GM23248 (cell line): ENCODE measurements at regions not wholly inside any gene's neighbourhood (a gene's known extent, or its start where the extent isn't known, plus 50 kb on each side); places are given as distances from the start of the nearest gene placed in this dataset.

Source experiments
- DNase-seq: peaks from one replicate; pipeline ENCODE4 v3.0.0-alpha.2; 2015
- H2AFZ ChIP-seq: fragments of 200-600 bp; sonication (generic); 2 replicates; pipeline ENCODE4 v1.6.1; 2016; ENCODE audit warnings: antibody characterized with exemption
- H3F3A ChIP-seq: fragments of 200-600 bp; sonication (generic); 2 replicates; pipeline ENCODE4 v1.6.1; 2016; ENCODE audit warnings: mild to moderate bottlenecking, antibody characterized with exemption, mixed run types; ENCODE audit not compliant: insufficient read depth
- H3K27ac ChIP-seq: fragments of 200-600 bp; sonication (generic); 2 replicates; pipeline ENCODE4 v1.5.1; 2016; ENCODE audit warnings: mild to moderate bottlenecking
- H3K27me3 ChIP-seq: fragments of 200-600 bp; sonication (generic); replicated peaks from 2 replicates; pipeline ENCODE4 v1.6.1; 2016; ENCODE audit warnings: mild to moderate bottlenecking; ENCODE audit not compliant: insufficient read depth
- H3K36me3 ChIP-seq: fragments of 200-600 bp; sonication (generic); 2 replicates; pipeline ENCODE4 v1.6.1; 2016; ENCODE audit warnings: low read depth, mild to moderate bottlenecking
- H3K4me1 ChIP-seq: fragments of 200-600 bp; sonication (generic); 2 replicates; pipeline ENCODE4 v1.6.1; 2016; ENCODE audit warnings: mild to moderate bottlenecking; ENCODE audit not compliant: insufficient read depth
- H3K4me2 ChIP-seq: fragments of 200-600 bp; sonication (generic); one replicate; pipeline ENCODE4 v1.6.1; 2016; ENCODE audit warnings: mild to moderate bottlenecking; ENCODE audit not compliant: unreplicated experiment
- H3K4me3 ChIP-seq: fragments of 200-600 bp; sonication (generic); 2 replicates; pipeline ENCODE4 v1.5.1; 2016; ENCODE audit warnings: mild to moderate bottlenecking
- H3K79me2 ChIP-seq: fragments of 200-600 bp; sonication (generic); 2 replicates; pipeline ENCODE4 v1.6.1; 2016; ENCODE audit warnings: mild to moderate bottlenecking; ENCODE audit not compliant: insufficient read depth
- H3K9ac ChIP-seq: fragments of 200-600 bp; sonication (generic); 2 replicates; pipeline ENCODE4 v1.6.1; 2016; ENCODE audit warnings: mild to moderate bottlenecking
- H3K9me2 ChIP-seq: fragments of 200-600 bp; sonication (generic); 2 replicates; pipeline ENCODE4 v1.6.1; 2016; ENCODE audit warnings: mixed run types, mild to moderate bottlenecking, moderate library complexity; ENCODE audit not compliant: insufficient read depth
- H3K9me3 ChIP-seq: fragments of 200-600 bp; sonication (generic); one replicate; pipeline ENCODE4 v1.6.1; 2017; ENCODE audit warnings: low read depth
- H4K20me1 ChIP-seq: fragments of 200-600 bp; sonication (generic); 2 replicates; pipeline ENCODE4 v1.6.0; 2016; ENCODE audit not compliant: insufficient read depth
- EZH2 ChIP-seq: fragments of 200-600 bp; sonication (generic); IDR thresholded peaks from 2 replicates; pipeline ENCODE4 v1.6.1; 2018; ENCODE audit warnings: antibody characterized with exemption, mild to moderate bottlenecking; ENCODE audit not compliant: insufficient read depth, poor library complexity, severe bottlenecking
- EZH2phosphoT487 ChIP-seq: fragments of 200-600 bp; sonication (generic); IDR thresholded peaks from 2 replicates; pipeline ENCODE4 v1.6.1; 2018; ENCODE audit warnings: antibody characterized with exemption, moderate library complexity, mild to moderate bottlenecking, low read depth; ENCODE audit not compliant: insufficient read depth
- WGBS, 2 experiments: methylation state at CpG; one replicate each; pipeline ENCODE4 v1.1.6; 2015 to 2017; ENCODE audit warnings: low lambda C conversion rate in 2 of 2, low coverage in 1 of 2; ENCODE audit errors: missing lambda C conversion rate in 2 of 2; 5-methylcytosine and 5-hydroxymethylcytosine counted together
- in situ Hi-C: fragments of 300-500 bp; cut with MboI; formaldehyde crosslinking; loops from 2 replicates; pipeline ENCODE4 v1.15.0; 2020

- Histone ChIP-seq H3K4me1 (no peaks in the 10 kb centered on the region), H4K20me1 (no peaks in the 10 kb centered on the region), H3K4me2 (no peak overlapping the region), H3K9ac (no peak overlapping the region), H3K4me3 (no peak overlapping the region), H3F3A (no peaks in the 10 kb centered on the region), H2AFZ (no peak overlapping the region), H3K79me2 (no peaks in the 10 kb centered on the region), H3K9me2 (no peaks in the 10 kb centered on the region), H3K36me3 (no peaks in the 10 kb centered on the region), H3K27ac (no peak overlapping the region), H3K27me3 (no peaks in the 10 kb centered on the region), H3K9me3 (no peaks in the 10 kb centered on the region)
- no peak for TF ChIP-seq EZH2phosphoT487
- no peak for TF ChIP-seq EZH2
- in situ Hi-C loops, result no loop called here
- DNase-seq, result peak; percentile 11
- WGBS, 2 experiments, result 12 to 13% methylated on average over 41 to 42 of the region's 42 CpGs
These were observed 74.4 kb upstream of the TTC34 start for GRCh38 chr1:2875707-2876561.

DNA sequence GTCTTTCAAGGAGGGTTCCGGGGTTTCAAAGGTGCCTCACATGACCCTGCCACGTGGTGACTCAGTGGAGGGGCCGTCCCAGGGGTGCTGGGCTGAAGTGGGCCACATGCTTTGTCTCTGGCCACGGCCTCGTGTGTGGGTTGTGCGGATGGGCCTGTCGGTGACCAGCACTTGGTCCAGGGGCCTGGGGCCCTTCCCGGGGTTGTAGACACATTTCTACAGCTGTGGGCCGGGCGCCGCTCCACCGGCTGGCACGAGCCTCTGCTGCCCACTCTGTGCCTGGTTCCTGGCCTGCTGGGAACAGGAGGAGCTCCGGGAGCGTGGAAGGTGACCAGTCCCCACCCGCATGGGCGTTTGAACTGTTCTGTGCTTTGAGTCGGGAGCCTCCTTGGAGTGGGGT is 75.4 kb upstream of the TTC34 start:
- H2AFZ ChIP-seq, result no peak overlapping the region
- no peak for DNase-seq
- no peak overlapping the region for H3K27ac ChIP-seq
- no peaks in the 10 kb centered on the region for H3K9me2 ChIP-seq
- H3F3A ChIP-seq, result no peaks in the 10 kb centered on the region
- 55 to 61% methylated on average over 16 to 18 of the region's 18 CpGs for WGBS, 2 experiments
- H3K4me3 ChIP-seq, result no peak overlapping the region
- H3K27me3 ChIP-seq, result no peaks in the 10 kb centered on the region
- no peak for TF ChIP-seq EZH2
- TF ChIP-seq EZH2phosphoT487, result no peak
- no peaks in the 10 kb centered on the region for H3K4me1 ChIP-seq
- H3K9me3 ChIP-seq, result no peaks in the 10 kb centered on the region
- no peaks in the 10 kb centered on the region for H3K79me2 ChIP-seq
- no peak overlapping the region for H3K9ac ChIP-seq
- H3K36me3 ChIP-seq, result no peaks in the 10 kb centered on the region
- no peaks in the 10 kb centered on the region for H4K20me1 ChIP-seq
- in situ Hi-C loops, result no loop called here
- H3K4me2 ChIP-seq, result no peak overlapping the region

DNA sequence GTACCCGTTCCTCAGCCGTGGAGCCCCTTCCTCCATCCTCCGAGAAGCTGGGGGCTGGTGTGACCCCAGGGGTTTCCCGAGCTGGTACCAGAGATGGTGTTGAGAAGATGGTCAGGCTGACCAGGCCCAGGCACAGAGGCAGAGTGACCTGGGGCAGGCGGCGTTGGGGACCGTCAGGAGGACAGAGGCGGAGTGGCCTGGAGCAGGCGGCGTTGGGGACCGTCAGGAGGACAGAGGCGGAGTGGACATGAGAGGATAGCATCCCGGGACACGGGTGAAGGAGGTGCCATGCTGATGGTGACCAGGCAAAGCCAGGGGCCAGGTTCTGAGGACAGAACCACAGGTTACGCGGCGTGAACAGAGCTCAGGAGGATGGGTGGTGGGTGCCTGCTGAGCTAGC is 75.9 kb upstream of the TTC34 start:
- DNase-seq, result no peak
- in situ Hi-C loops, result no loop called here
- Histone ChIP-seq H3K9me3 (no peaks in the 10 kb centered on the region), H3K27me3 (no peaks in the 10 kb centered on the region), H3F3A (no peaks in the 10 kb centered on the region), H3K4me1 (no peaks in the 10 kb centered on the region), H3K9me2 (no peaks in the 10 kb centered on the region), H3K9ac (no peak overlapping the region), H4K20me1 (no peaks in the 10 kb centered on the region), H3K4me2 (no peak overlapping the region), H3K4me3 (no peak overlapping the region), H3K27ac (no peak overlapping the region), H3K79me2 (no peaks in the 10 kb centered on the region), H2AFZ (no peak overlapping the region), H3K36me3 (no peaks in the 10 kb centered on the region)
- TF ChIP-seq EZH2 (no peak), EZH2phosphoT487 (no peak)
- WGBS, 2 experiments, result 71 to 74% methylated on average over 14 to 17 of the region's 17 CpGs

DNA sequence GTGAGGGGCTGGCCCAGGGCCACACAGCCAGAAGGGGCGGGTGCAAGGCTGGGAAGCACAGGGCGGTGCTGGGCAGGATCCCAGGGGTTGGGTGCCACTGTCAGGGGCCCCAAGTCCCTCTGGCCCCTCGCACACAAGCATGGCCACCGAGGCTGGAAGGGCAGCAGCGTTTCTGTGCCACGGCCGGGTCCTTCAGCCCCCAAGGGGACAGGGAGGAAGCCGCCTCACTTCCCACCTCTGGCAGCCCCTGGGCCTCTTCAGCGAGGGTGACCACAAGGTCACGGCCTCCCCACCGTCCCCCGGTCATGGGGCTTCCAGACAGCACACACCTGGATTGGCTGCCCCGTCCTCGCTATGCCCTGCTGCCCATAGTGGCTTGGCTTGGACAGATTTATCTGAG is 77.1 kb upstream of the TTC34 start:
- WGBS, 2 experiments, result 52 to 62% methylated on average over 13 to 14 of the region's 14 CpGs
- Histone ChIP-seq H3K4me3 (no peak overlapping the region), H3K4me1 (no peaks in the 10 kb centered on the region), H3K9me2 (no peaks in the 10 kb centered on the region), H3K4me2 (no peak overlapping the region), H3K9ac (no peak overlapping the region), H3K27me3 (no peaks in the 10 kb centered on the region), H3K36me3 (no peaks in the 10 kb centered on the region), H3F3A (no peaks in the 10 kb centered on the region), H3K79me2 (no peaks in the 10 kb centered on the region), H3K9me3 (no peaks in the 10 kb centered on the region), H4K20me1 (no peaks in the 10 kb centered on the region), H3K27ac (no peak overlapping the region), H2AFZ (no peak overlapping the region)
- DNase-seq, result no peak
- in situ Hi-C loops, result no loop called here
- no peak for TF ChIP-seq EZH2
- TF ChIP-seq EZH2phosphoT487, result no peak
